ENCODE measurements at regions not wholly inside any gene's neighbourhood (a gene's known extent, or its start where the extent isn't known, plus 50 kb on each side); places are given as distances from the start of the nearest gene placed in this dataset.

GRCh38 chr2:5991305-5991968, 299.3 kb downstream of the SOX11 start:
- DNase-seq, result no peak

DNA sequence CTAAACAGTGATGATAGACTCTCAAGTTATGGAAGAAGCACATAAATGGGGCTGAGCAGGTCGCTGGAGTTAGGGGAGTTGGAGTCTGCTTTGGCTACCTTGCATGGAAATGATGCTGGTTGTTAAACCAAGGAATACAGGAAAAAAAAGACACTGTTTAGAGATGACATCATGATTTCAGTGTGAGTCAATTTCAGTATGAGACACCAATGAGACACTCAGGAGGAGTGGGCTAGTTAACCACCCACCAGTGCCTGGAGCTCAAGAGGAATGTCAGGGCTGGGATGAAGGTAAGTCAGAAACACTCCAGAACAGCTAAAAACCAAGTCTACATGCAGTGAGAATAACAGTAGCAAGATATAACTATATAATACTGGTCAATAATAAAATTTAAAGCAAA, 303.6 kb downstream of the SOX11 start:
- DNase-seq, result no peak

DNA sequence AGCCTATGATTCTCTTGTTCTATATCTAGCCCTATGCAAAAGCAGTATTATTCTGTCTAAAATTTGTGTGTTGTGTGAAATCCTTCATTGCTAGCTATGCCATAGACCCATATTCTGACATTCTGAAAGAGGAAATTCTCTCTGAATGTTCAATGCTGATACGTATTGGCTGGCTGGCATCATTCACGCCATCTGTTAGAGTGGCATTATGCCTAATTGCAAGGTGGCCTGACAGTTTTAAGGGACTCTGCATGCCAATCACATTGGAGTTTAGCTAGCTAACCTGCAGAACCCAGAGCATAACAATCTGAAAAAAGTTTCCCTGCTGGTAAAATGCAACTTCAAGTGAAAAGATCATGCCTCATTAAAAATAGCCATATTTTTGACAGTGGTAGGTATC, 316.0 kb downstream of the SOX11 start:
- no peak for DNase-seq

DNA sequence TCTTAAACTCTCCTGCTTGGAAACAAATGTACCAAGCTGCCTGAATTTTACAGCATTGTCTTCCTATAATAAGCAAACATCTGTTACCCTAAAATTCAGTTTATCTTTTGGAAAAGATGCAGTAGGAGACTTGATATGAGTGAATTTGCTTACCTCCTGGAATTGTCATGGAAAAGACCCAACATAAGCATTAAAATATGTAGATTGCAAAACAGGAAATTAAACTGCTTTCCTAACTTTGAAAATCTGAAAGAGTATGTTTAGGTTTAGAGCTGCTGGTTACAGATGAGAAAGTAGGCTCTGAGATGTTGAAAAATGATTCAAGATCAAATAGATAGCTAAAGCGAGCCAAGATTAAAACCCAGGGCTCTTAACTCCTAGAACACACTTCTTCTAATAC, 316.5 kb downstream of the SOX11 start:
- no peak for DNase-seq

GRCh38 chr2:6010163-6010562, 318.0 kb downstream of the SOX11 start:
- no peak for DNase-seq

DNA sequence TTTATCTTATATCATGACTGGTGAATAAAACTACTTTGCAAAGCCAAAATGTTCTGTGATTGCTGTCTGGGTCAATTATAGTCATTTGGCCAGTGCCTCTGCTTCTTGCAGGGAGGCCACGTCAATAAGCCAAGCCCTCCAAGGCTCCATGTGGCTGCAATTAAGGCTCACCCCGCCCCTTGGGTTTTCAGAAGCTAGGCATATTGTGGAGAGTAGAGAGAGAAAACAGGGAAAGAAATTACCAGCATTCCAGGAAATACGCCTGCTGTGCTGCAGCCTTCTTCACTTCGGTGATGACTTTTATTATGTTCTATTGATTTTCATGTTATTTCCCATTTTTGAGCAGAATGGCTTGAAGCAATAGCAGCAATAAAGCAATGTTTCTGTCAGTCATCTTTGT, 319.7 kb downstream of the SOX11 start:
- no peak for DNase-seq

DNA sequence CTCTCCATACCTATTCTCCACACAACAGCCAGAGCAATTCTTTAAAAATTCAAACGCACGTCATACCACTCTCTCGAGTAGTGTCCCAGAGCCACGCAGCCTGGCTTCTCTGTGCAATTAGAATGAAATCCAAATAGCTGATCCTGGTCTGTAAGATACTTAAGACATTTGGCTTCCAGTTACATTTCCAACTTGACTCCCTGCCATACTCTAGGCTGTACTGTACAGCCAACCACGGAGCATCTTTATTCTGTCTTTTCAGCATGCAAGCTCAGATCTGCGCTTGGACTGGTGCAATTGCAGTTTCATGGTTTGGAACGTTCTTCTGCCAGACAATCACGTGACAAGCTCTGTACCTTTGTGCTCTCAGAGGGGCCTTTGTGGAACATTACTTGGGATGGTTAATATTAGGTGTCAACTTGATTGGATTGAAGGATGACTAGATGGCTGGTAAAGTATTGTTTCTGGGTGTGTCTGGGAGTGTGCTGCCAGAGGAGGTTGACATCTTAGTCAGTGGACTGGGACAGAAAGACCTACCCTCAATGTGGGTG, 325.6 kb downstream of the SOX11 start:
- DNase-seq, result no peak

- no peak for DNase-seq
Observed at GRCh38 chr2:6024229-6024628, 332.0 kb downstream of the SOX11 start.

DNA sequence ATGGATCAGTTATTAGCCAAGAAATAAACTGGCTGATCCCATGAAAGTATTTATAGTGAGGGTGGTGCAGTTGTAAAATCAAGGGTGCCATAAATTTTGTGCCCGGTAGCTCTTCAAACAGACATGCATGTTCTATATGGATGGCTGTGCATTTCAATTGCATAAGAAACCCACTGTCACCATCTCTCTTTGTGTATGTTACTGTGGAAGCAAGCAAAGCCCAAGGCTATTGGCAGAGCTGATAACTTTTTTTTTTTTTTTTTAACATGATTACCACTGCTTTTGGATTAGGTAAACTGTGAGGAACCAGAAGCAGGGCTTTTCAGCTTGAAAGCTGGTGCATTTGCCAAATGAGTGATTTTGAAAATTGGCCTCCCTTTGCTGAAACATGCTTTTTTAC, 332.6 kb downstream of the SOX11 start:
- no peak for DNase-seq

DNA sequence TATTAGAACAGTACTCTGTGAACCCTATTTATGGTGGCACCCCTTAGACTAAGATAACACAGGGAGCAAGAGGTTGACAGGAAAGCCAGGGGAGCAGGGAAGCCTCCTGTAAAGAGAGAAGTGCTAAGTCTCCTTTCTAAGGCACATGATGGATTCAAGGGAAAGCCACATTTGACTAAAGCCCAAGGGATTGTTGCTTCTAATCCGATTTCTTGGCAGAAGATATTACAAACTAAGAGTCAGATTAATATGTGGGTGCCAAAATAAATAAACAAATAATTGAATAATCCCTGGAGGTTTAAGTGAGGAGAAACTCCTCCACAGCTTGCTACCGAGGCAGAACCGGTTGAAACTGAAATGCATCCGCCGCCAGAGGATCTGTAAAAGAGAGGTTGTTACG, 333.2 kb downstream of the SOX11 start:
- DNase-seq, result no peak

DNA sequence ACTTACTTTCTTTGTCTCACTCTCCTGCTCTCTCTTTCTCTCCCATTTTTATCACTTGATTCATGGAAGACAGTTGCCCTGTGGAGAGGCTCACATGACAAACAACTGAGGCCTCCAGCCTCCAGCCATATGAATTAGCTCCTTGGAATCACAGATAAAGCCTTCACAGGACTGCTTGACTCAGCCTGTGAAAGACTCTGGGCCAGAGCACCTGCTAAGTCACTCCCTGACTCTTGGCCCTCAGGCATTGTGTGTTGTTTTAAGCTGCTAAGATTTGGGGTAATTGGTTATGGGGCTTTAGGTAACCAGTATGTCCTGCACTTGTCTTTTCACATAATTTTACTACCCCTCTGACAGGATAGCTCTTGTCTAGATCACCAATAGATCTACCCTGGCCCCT, 334.9 kb downstream of the SOX11 start:
- DNase-seq, result no peak

DNA sequence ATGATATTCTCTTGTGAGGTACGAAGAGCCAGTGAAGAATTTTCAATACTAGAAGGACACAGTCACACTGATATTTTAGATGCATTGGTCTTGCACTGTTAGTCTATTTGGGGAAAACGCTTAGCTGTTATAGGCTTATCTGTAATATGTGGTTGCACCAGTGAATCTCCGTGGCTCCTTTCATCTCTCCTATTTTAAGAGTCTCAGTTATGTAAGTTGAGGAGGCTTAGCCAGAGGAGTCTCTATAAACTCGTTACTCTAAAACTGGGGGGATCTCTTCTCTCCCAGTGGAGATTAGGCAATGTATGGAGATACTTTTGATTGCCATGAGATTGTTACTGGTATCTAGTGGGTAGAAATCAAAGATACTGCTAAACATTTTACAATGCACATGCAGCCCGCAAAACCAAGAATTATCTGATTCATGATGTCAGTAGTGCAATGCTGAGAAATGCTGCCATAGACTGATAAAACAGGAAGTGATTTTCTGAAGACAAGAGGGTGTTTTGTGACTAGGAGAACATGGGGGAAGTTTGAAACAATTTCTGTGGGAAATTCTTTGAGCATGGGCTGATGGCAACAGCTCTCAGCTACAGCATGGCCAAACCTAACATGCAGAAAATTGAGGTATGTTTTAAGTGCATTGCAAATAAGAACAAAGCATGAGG, 339.1 kb downstream of the SOX11 start:
- DNase-seq, result no peak

GRCh38 chr2:6036211-6036610, 344.0 kb downstream of the SOX11 start:
- DNase-seq, result no peak

- no peak for DNase-seq
Observed at GRCh38 chr2:6043238-6043637, 351.1 kb downstream of the SOX11 start.

- no peak for DNase-seq
Observed at GRCh38 chr2:6052649-6053048, 360.5 kb downstream of the SOX11 start.

DNA sequence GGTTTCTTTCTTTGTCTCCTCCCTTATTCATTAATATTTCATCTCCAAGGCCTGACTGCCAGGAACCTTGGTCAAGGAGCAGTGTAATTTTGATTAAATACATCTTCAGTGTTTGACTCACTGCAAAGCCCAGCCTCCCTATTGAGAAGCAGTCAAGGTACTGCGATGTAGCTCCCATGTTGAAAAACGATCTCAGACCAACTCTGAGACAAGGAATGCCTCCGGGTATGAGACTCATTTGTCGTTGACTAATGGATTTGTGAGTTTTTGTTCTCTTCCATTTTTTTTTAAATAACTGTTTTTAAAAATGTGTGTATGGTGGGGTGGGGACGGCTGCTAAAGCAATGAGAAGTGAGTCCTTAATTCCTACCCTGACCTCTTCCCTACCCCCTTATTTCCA, 361.6 kb downstream of the SOX11 start:
- no peak for DNase-seq

DNA sequence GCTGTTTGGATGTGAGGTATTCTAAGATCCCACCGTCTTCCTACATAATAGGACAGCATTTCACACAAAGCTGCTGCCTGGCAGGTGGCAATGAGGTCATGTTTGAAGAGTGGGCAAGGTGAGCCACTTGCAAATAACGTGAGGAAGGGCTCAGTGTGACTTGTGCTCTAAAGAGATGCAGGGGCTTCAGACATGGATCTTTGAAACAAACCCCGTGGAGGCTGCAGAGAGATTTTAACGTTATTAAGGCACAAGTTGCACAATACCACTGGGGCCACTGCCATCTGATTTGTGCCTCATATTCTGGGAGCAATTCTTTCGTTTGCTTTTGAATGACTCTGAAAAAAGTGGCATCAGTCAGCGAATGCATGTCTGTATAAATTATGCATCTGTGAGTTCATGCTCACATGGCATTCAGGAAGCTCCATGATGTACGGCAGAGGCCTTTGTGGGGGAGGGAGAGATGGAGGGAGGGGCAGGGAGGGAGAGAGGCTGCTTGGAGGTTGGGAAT, 362.0 kb downstream of the SOX11 start:
- no peak for DNase-seq

DNA sequence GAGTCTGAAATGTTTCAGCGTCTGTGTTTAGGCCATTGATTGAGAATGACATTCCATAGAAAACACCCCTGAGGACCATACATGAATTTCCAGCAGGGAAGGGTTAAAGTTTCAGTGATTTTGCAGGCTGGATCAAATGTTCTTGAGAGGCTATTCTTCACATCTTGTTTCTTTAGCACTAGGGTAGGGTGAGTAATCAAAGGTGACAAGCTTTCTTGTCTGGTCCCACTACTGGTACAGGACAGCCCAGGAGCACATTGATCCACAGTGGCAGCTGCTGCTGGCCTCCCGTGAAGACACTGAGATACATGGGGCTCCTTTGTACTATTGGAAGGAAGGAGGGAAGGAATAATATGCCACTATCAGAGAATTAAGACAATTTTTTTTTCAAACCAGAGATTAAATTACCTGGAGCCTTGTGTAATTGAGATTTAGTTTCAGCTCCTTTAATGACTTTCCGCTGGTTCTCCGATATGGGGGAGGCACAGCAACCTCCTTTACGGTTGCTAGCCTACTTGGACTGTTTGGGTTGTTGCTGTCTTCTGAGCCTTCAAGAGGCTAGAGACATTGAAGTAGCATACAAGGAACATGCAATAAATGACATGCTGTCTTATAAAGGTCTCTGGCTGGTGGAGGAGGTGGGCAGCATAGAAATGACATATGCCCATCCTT, 368.9 kb downstream of the SOX11 start:
- no peak for DNase-seq

GRCh38 chr2:6064757-6065156, 372.6 kb downstream of the SOX11 start:
- DNase-seq, result no peak

DNA sequence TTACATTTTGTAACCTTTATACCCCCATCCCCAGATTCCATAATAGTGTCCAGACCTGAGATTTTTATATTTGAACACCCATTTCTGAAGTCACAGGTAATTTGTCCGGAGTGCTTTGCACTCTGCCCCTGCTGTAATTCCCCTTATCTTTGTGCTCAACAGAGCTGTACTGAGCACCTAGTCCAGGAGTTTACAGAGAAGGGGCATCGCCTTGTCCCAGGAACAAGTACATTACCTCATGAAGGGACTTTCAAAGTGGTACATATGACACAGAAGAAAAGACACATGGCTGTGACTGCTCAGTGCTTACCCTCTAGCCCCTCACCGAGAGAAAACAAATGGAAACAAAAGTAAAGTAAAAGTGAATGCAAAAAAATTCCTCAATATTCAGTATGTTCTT, 373.5 kb downstream of the SOX11 start:
- no peak for DNase-seq

GRCh38 chr2:6067089-6067488, 374.9 kb downstream of the SOX11 start:
- DNase-seq, result no peak

DNA sequence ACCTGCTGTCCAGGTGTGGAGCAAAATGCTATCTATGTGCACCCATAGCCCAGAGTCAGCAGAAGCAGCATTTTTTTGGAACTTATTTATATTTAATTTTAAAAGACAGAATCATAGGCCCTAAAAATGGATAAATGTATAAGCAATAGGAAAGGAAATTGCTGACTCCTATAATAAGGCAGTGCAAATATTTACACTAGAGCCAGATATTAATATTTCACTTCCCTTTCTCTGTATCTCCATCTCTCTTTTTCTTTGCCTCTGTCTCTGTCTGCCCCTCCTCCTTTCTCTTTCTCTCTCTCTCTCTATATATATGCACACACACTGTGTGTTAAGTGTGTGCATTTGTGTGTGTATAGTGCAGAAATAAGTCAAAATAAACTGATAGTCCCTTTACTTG, 375.6 kb downstream of the SOX11 start:
- no peak for DNase-seq

DNA sequence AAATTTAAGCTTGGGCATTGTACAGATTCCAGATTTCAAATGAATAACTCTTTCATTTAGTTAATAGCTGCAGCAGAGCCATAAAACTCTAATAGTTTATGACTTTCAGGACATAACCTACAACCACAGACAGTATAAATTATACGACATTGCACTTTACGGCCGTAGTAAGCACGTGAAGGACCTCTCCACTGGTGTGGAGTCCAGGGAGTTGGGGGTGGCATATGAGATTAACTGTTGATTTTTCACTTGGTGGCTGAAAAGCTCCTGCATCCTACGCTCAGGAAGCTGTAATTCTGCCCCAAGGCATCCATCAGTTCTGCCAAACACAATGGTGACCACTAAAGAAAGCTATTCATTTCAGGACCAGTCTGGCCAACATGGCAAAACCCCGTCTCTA, 376.2 kb downstream of the SOX11 start:
- no peak for DNase-seq

GRCh38 chr2:6069381-6069780, 377.2 kb downstream of the SOX11 start:
- no peak for DNase-seq

Data from activated CD4-positive, alpha-beta T cell treated with anti-CD3 and anti-CD28 coated beads, Interleukin-2, amount 50 U/mL, for 16 hours (primary cell).